RWPE2 (cell line): ENCODE measurements at regions not wholly inside any gene's neighbourhood (a gene's known extent, or its start where the extent isn't known, plus 50 kb on each side); places are given as distances from the start of the nearest gene placed in this dataset.
A peak's percentile ranks its signal among the peaks of the same experiment; 100 is the strongest.

Experiments
- ATAC-seq: fragments of 200-7000 bp; cut with Tn5 transposase; 3 replicates; pipeline ENCODE4 v1.9.1; 2021; ENCODE audit warnings: low read depth
- DNase-seq: peaks from one replicate; pipeline ENCODE4 v3.0.0-alpha.2; 2020; ENCODE audit warnings: low spot score
- H3K27ac ChIP-seq: fragments of 450-650 bp; 2 replicates; pipeline ENCODE4 v1.5.1; 2017; ENCODE audit warnings: mild to moderate bottlenecking; ENCODE audit not compliant: poor library complexity, severe bottlenecking
- H3K27me3 ChIP-seq: fragments of 250-450 bp; sonication (Bioruptor Pico); 2 replicates; pipeline ENCODE4 v1.5.1; 2021; ENCODE audit warnings: mild to moderate bottlenecking, moderate library complexity; ENCODE audit not compliant: insufficient read depth, poor library complexity, severe bottlenecking
- H3K36me3 ChIP-seq: fragments of 250-450 bp; sonication (Bioruptor Pico); 2 replicates; pipeline ENCODE4 v1.5.1; 2020; ENCODE audit warnings: low read depth, mild to moderate bottlenecking, moderate library complexity
- H3K4me1 ChIP-seq: fragments of 250-450 bp; sonication (Bioruptor Pico); 2 replicates; pipeline ENCODE4 v1.5.1; 2021; ENCODE audit warnings: mild to moderate bottlenecking, moderate library complexity; ENCODE audit not compliant: insufficient read depth, poor library complexity, severe bottlenecking
- H3K4me3 ChIP-seq: fragments of 250-450 bp; sonication (Bioruptor Pico); 2 replicates; pipeline ENCODE4 v1.5.1; 2021; ENCODE audit warnings: mild to moderate bottlenecking, moderate library complexity; ENCODE audit not compliant: severe bottlenecking
- H3K9me3 ChIP-seq: fragments of 250-450 bp; sonication (Bioruptor Pico); 2 replicates; pipeline ENCODE4 v1.5.1; 2021; ENCODE audit warnings: mild to moderate bottlenecking, moderate library complexity; ENCODE audit not compliant: severe bottlenecking
- CTCF ChIP-seq: fragments of 450-650 bp; IDR thresholded peaks from one replicate; pipeline ENCODE4 v1.5.1; 2017; ENCODE audit warnings: mild to moderate bottlenecking, moderate library complexity; ENCODE audit not compliant: poor library complexity, severe bottlenecking

- Histone ChIP-seq H3K36me3 (no peaks in the 10 kb centered on the region), H3K4me3 (no peak overlapping the region), H3K4me1 (no peaks in the 10 kb centered on the region), H3K9me3 (no peaks in the 10 kb centered on the region), H3K27ac (no peak overlapping the region), H3K27me3 (no peaks in the 10 kb centered on the region)
- DNase-seq (no peak), ATAC-seq (peak; percentile 61; the same call in 2 of the 3 replicates)
- TF ChIP-seq CTCF: peak; percentile 72
Measured at GRCh38 chr6:92810913-92811312, 608.4 kb downstream of the EPHA7 start.

- ATAC-seq (no peak), DNase-seq (no peak)
- no peaks in the 10 kb centered on the region for H3K36me3 ChIP-seq
- no peak overlapping the region for H3K4me3 ChIP-seq
- no peak for TF ChIP-seq CTCF
- no peaks in the 10 kb centered on the region for H3K9me3 ChIP-seq
- H3K4me1 ChIP-seq: no peaks in the 10 kb centered on the region
- no peak overlapping the region for H3K27ac ChIP-seq
- no peaks in the 10 kb centered on the region for H3K27me3 ChIP-seq
Measured at GRCh38 chr6:92806254-92806653, 613.1 kb downstream of the EPHA7 start.

- DNase-seq (no peak), ATAC-seq (no peak)
Measured at GRCh38 chr6:92791403-92791802, 628.0 kb downstream of the EPHA7 start.

GRCh38 chr6:92790381-92790780 lies 629.0 kb downstream of the EPHA7 start:
- no peak for ATAC-seq
- no peak overlapping the region for H3K27ac ChIP-seq

More at GRCh38 chr6:92791403-92791802, 628.0 kb downstream of the EPHA7 start:
- H3K4me1 ChIP-seq: no peaks in the 10 kb centered on the region
- no peaks in the 10 kb centered on the region for H3K27me3 ChIP-seq
- no peaks in the 10 kb centered on the region for H3K9me3 ChIP-seq
- H3K36me3 ChIP-seq: no peaks in the 10 kb centered on the region
- H3K4me3 ChIP-seq: no peak overlapping the region
- H3K27ac ChIP-seq: no peak overlapping the region
- TF ChIP-seq CTCF: no peak

More at GRCh38 chr6:92790381-92790780, 629.0 kb downstream of the EPHA7 start:
- TF ChIP-seq CTCF: no peak
- no peak overlapping the region for H3K4me3 ChIP-seq
- no peak for DNase-seq
- no peaks in the 10 kb centered on the region for H3K27me3 ChIP-seq
- H3K4me1 ChIP-seq: no peaks in the 10 kb centered on the region
- no peaks in the 10 kb centered on the region for H3K9me3 ChIP-seq
- no peaks in the 10 kb centered on the region for H3K36me3 ChIP-seq
